WERI-Rb-1 (cell line): ENCODE measurements at regions not wholly inside any gene's neighbourhood (a gene's known extent, or its start where the extent isn't known, plus 50 kb on each side); places are given as distances from the start of the nearest gene placed in this dataset.

Experiments
- DNase-seq: peaks from one replicate; pipeline ENCODE4 v3.0.0-alpha.2; 2020
- H3K27ac ChIP-seq: fragments of 250-450 bp; sonication (Bioruptor Pico); 2 replicates; pipeline ENCODE4 v1.5.1; 2020; ENCODE audit warnings: mild to moderate bottlenecking, moderate library complexity
- H3K27me3 ChIP-seq: fragments of 250-450 bp; sonication (Bioruptor Pico); 2 replicates; pipeline ENCODE4 v1.5.1; 2021; ENCODE audit warnings: mild to moderate bottlenecking, low read depth, moderate library complexity; ENCODE audit not compliant: insufficient read depth, severe bottlenecking
- H3K36me3 ChIP-seq: fragments of 250-450 bp; sonication (Bioruptor Pico); 2 replicates; pipeline ENCODE4 v1.5.1; 2020; ENCODE audit warnings: mild to moderate bottlenecking, moderate library complexity
- H3K4me3 ChIP-seq: 2 replicates; pipeline ENCODE4 v1.5.1; 2011; ENCODE audit warnings: low read depth, mild to moderate bottlenecking, control low read depth, low read length
- H3K9me3 ChIP-seq: fragments of 250-450 bp; sonication (Bioruptor Pico); 2 replicates; pipeline ENCODE4 v1.5.1; 2021; ENCODE audit warnings: mild to moderate bottlenecking, moderate library complexity; ENCODE audit not compliant: severe bottlenecking
- TF ChIP-seq, protein P1 (sequence below): IDR thresholded peaks from 2 replicates; pipeline ENCODE4 v1.5.1; 2011; ENCODE audit warnings: low read depth, mild to moderate bottlenecking, control low read depth, inconsistent platforms, low read length

DNA sequence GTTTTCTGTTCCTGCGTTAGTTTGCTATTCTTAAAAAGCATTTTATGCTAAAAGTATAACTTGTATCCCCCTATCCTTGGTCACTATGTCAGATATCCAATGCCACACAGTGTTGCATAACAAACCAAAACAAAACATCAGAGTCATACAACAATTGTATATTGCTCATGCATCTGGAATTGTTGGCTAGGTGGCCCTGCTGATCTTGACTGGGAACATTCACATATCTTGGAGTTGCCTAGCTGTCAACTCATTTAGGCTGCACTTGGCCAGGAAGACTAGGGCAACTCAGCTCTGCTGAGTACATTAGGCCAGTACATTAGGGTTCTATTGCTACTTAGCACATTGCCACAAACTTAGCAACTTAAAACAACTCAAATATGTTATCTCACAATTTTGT is 706.5 kb upstream of the UBE2E2 start:
- Histone ChIP-seq H3K27ac (no peak overlapping the region), H3K9me3 (no peaks in the 10 kb centered on the region), H3K4me3 (no peak overlapping the region), H3K27me3 (no peaks in the 10 kb centered on the region), H3K36me3 (no peaks in the 10 kb centered on the region)
- TF ChIP-seq, protein P1, sequence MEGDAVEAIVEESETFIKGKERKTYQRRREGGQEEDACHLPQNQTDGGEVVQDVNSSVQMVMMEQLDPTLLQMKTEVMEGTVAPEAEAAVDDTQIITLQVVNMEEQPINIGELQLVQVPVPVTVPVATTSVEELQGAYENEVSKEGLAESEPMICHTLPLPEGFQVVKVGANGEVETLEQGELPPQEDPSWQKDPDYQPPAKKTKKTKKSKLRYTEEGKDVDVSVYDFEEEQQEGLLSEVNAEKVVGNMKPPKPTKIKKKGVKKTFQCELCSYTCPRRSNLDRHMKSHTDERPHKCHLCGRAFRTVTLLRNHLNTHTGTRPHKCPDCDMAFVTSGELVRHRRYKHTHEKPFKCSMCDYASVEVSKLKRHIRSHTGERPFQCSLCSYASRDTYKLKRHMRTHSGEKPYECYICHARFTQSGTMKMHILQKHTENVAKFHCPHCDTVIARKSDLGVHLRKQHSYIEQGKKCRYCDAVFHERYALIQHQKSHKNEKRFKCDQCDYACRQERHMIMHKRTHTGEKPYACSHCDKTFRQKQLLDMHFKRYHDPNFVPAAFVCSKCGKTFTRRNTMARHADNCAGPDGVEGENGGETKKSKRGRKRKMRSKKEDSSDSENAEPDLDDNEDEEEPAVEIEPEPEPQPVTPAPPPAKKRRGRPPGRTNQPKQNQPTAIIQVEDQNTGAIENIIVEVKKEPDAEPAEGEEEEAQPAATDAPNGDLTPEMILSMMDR = no peak
- no peak for DNase-seq

DNA sequence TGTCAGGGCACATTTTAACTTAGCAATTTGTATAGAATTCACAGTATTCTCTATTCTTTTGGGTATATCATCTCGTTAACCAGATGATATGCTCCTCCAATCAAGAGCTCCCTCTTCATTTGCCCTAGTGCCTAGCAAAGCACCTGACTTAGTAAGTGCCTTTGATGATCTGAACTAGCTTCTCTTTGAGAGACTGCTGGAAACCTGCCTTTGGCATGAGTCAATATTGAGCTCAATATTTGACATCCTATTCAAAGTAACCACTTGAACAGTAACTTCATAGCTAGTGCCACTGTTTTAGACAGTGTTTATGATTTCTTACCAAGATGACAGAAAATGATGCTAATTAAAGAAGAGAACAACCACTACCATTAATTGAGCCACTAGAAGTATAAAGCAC is 696.3 kb upstream of the UBE2E2 start:
- no peak for DNase-seq
- Histone ChIP-seq H3K9me3 (no peaks in the 10 kb centered on the region), H3K4me3 (no peak overlapping the region), H3K36me3 (no peaks in the 10 kb centered on the region), H3K27me3 (no peaks in the 10 kb centered on the region), H3K27ac (no peak overlapping the region)
- TF ChIP-seq, protein P1 = no peak

DNA sequence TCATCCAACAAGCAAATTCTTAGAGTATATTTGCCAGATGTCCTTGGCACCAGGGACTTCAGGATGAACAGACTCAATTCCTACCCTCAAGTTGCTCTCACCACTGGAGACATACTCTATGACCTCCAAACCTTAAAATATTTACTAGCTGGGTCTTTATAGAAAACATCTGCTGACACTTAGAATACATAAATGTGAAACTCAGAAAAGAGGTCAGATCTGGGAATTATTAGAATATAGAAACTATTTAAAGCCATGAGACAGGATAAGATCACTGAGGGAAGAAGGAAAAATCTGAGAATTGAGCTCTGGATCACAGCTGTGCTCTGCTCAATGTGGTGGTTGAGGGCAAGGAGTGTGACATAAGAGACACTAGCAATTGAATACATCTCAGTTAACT is 695.4 kb upstream of the UBE2E2 start:
- Histone ChIP-seq H3K4me3 (no peak overlapping the region), H3K27ac (no peak overlapping the region), H3K36me3 (no peaks in the 10 kb centered on the region), H3K27me3 (no peaks in the 10 kb centered on the region), H3K9me3 (no peaks in the 10 kb centered on the region)
- DNase-seq = no peak
- TF ChIP-seq, protein P1 = no peak

DNA sequence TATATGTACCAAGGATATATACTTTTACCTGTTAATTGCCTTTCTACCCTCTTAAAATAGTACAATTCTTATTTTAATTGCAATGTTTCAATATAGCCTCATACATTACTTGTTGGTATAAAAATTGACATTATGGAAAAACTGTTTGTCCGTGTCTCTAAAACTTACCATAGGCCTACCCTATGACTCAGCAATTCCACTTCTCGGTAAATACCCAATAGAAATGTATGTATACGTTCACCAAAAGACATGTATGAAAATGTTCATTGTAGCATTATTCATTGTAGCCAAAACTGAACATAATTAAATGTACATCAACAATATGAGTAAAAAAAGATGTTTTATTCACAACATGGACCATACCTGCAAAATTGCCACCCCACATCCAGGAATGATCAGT is 679.2 kb upstream of the UBE2E2 start:
- no peak for DNase-seq
- Histone ChIP-seq H3K36me3 (no peaks in the 10 kb centered on the region), H3K9me3 (no peaks in the 10 kb centered on the region), H3K4me3 (no peak overlapping the region), H3K27ac (no peak overlapping the region), H3K27me3 (no peaks in the 10 kb centered on the region)
- TF ChIP-seq, protein P1 = no peak

DNA sequence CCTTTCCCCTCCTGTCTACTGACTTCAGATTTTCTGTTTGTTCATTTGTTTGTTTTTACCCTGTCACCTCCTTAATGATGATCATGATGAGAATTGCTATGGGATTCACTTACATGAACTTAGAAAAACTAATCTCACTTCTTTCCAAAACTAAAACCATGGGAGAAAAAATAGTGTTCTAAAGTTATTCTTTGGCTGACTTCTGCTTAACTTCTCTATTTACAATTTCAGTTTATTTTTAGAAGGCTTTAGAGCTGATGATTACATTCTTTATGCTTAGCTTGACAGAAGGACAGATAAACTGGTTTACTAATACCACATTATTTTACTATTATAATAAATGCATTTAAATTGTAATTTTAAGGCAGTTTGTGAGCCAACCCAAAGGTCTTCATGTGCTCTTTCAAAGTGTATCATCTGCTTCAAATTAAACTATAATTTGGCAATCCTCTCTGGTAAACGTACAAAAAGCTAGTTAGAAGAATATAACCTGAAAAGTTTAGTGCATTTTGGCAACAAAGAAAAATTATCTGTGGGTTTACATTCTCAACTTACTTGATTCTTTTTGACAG is 676.8 kb upstream of the UBE2E2 start:
- no peak overlapping the region for H3K27ac ChIP-seq
- H3K27me3 ChIP-seq = no peaks in the 10 kb centered on the region
- no peaks in the 10 kb centered on the region for H3K36me3 ChIP-seq
- H3K4me3 ChIP-seq = no peak overlapping the region
- TF ChIP-seq, protein P1 = no peak
- no peaks in the 10 kb centered on the region for H3K9me3 ChIP-seq
- no peak for DNase-seq

DNA sequence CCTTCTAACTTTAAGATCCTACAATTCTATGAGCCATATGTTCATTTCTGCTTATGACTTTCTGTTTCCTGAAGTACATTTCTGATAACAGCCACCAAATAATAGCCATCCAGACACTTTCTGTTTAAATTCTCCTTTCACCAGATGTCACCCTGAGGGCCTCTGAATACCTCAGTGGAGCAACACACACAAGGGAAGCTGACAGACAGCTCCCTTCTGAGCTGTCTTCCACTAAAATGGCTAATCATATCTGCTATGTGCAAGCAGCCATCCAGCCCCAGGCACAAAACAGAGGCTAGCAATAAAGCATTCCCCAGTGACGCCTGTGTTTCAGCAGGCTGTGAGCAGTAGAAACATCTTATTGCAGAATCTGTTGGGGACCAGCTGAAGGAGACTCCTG is 666.6 kb upstream of the UBE2E2 start:
- Histone ChIP-seq H3K27me3 (no peaks in the 10 kb centered on the region), H3K9me3 (no peaks in the 10 kb centered on the region), H3K4me3 (no peak overlapping the region), H3K36me3 (no peaks in the 10 kb centered on the region), H3K27ac (no peak overlapping the region)
- no peak for DNase-seq
- TF ChIP-seq, protein P1 = no peak
